GM18517 (cell line): ENCODE measurements at regions not wholly inside any gene's neighbourhood (a gene's known extent, or its start where the extent isn't known, plus 50 kb on each side); places are given as distances from the start of the nearest gene placed in this dataset.
"Not testable (repeated sequence)": the region's sequence is repeated elsewhere in the genome, so short reads cannot be mapped to it uniquely, and the experiment has no call there.

Experiments used
- ATAC-seq: cut with Tn5 transposase; IDR thresholded peaks from one replicate; pipeline ENCODE4 v1.9.1; 2021; ENCODE audit warnings: mild to moderate bottlenecking, moderate library complexity; ENCODE audit not compliant: unreplicated experiment

DNA sequence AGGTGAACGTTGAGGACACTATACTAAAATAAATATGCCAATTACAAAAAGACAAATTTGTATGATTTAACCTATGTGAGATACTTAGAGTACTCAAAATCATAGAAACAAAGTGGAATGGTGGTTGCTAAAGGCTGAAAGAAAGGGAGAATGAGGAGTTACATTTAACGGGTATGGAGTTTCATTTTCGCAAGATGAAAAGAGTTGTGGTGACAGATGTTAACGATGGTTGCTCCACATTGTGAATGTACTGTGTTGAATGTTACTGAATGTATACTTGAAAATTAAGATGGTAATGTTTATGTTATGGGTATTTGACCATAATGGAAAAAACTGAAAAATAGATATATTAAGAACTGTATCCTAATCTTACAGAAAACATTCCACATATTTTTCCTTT, 51.3 kb upstream of the MOCS2 start:
- no peak for ATAC-seq

DNA sequence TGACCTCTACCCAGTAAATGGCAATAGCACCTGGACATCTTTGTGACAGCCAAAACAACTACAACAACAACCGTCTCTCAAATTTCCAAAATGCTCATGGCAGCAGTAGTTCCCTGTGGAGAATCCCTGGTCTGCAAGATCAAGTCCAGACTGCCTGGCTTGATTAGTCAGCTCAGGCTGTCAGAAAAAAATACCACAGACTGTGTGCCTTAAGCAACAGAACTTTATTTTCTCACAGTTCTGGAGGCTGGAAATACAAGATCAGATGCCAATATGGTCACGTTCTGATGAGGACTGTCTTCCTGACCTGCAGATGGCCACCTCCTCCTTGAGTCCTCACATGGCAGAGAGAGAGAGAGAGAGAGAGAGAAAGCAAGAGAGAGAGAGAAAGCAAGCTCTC, 52.3 kb upstream of the MOCS2 start:
- no peak for ATAC-seq

DNA sequence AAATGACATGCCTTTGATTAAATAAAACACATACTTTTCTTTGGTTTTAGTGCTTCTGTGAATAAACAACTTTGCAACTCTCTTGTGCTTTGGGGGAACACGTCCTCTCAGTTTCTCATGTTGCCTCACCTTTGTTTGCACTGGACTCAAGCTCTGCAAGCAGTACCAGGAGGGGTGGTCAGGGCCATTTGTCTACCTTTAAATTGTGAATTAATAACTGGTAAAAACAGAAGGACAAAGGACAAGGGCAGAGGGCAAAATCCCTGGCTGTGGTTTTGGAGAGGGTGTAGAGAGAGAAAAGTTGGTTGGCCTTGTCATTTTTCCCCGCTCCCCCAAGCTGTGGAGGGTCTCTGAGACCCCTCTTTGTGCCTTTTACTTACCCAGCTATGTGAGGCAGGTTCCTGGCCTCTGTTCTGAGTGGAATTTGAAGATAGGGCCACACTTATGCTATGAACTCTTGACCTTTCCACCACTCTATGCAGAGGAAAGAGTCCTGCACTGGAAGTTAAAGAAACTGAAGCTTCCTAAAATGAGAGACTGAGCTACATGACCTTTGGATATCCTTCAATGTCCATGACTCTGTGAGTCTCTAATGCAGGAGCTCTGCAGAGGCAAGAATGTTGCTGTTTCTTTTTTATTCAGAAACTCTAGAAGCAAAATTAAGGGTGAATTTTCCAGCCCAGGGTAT, 55.1 kb upstream of the MOCS2 start:
- no peak for ATAC-seq

DNA sequence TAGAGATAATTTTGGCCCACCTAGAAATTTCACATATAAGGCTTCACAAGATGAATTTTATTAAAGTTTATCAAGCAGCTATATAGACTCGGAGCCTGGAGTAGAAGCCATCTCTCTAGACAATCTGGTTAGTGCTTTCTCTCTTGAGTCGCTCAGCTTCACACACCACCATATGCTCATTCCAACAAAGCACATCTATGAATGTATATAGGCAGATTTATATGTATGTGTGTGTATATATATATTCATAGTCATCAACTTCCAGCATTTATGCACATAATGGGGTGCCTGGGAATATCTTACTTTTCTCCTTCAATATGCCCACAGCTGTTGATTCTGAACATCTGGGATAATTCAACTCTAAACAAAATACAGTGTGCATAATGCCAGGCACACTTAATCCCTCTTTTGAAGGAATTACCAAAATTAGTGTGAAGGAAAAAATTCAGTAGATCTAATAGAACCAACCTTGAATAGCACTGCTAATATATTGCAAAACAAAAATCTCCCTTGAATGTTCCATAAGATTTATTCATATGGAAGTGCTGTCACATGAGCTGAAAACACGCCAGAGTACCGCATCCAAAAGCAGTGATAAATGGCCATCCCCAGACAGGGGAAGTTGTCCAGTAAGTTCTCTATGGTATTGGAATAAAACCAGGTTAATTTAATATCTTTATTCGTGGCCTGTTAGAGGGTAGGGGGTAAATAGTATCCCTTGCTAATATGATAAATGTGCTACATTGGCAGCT, 56.0 kb upstream of the MOCS2 start:
- no peak for ATAC-seq

DNA sequence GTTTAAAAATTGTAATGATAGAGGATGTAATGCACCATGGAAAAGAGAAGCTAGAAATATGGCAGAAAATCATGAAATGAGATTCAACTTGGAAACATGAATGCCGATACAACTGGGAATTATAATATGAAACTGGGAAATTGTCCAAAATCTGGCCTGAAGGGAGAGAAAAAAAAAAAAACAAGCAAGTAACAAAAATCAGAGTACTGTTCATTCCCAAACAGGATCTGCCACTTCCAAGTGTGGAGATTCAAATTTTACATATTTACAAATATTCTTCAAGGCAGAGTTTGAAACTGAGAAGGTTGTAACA, 56.6 kb upstream of the MOCS2 start:
- ATAC-seq = no peak

DNA sequence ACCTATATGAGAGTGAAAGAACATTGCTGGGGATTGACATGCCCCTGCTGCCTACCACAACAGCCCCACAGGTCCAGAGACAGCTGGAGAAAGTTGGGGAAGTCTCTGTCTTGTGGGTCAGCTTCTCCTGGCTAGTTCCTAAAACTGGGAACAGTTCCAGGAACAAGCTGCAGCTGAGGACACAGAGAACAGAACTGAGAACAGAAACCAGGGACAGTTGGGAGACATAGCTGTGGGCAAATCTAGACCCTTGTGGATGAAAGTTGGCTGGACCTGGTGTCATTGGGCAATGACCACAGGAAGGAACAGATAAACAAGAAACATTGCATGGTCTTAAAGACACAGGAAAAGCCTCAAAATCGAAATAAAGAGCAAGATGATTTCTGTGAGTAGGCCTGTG, 58.3 kb upstream of the MOCS2 start:
- ATAC-seq = no peak

DNA sequence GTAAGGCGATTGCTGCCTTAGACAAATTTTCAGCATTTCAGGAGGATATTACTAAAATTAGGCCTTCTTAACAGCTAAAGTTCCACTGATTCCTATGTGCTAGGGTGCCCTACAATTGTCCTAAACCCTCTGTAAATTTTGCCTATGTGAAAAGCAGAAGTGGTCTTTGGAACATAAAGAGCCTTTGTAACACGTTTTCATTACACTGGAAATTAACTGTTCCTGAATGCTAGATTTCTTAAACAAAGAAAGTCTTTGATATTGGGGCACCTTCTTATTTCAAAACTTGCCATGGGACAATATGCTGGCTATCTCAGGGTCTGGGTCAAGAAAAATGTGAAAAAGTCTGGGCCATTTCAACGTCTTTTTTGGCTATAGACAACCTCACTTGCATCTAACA, 60.4 kb upstream of the MOCS2 start:
- ATAC-seq = no peak

DNA sequence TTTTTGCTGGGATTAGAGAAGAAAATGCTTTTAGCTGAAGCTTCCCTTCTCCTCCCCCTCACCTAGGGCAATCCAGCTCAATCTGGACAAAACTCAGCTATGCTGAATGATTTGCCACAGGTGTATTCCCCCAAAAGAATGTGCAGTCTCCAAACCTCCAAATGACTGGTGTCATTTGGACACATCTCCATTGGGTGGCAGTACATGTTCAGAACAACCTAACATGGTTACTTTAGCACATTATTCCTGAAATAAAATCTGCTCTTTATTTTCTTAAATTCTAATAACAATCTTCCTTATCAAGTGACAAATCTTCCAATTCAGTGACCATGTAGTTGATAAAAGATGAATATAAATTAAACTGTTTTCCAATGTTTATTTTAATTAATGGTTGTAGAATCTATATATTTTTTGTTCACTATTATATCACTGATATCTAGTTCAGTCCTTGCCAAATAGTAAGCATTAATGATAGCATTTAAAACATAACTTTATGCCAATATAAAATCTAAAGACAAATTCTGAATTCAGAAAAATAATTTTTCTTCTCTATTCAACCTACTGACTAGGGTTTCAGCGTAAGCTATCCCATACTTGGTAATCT, 61.3 kb upstream of the MOCS2 start:
- no peak for ATAC-seq

DNA sequence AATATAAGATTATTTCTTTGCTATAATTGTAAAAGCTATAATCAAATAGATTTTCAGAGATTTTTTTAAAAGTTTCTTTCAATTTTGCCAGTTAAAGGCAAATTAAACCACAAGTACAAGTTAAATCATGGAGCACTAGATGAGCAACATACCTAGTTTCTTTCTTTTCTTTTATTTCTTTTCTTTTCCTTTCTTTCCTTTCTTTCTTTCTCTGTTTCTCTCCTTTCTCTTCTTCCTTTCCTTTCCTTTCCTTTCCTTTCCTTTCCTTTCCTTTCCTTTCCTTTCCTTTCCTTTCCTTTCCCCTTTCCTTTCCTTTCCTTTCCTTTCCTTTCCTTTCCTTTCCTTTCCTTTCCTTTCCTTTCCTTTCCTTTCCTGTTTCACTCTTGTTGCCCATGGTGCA, 62.5 kb upstream of the MOCS2 start:
- not testable (repeated sequence) for ATAC-seq

DNA sequence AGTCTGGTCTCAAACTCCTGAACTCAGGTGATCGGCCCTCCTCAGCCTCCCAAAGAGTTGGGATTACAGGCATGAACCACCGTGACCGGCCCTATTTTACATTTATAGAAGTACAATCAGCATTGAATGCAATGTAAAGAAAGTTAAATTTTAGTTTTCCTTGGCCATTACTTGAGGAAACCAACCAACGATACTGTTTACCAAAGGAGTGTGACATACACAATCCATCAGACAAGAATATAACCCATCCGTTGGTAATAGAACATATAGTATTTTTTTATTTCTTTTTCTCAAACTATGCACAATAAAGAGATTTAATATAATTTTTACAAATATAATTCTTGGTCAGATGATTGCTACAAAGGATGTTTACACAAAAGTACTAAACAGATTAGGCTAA, 63.1 kb upstream of the MOCS2 start:
- ATAC-seq = no peak

DNA sequence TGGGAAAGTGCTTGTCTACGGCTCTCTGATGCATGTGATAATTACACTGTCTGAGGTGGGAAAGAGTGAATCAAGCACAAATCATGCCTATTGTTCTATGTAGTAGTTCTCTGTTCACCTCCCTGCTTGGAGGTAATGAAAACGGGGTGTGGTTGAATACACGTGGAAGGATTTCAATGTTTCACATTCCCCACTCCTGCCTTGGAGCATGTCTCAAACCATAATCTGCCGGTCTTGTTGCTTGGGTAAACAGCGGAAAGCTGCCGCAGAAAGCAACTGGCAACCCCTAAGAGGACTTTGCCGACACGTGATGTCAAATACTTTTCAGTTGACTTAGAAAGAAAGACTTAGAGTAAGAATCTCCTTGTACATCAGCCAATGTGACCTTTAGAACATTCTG, 63.5 kb upstream of the MOCS2 start:
- no peak for ATAC-seq

DNA sequence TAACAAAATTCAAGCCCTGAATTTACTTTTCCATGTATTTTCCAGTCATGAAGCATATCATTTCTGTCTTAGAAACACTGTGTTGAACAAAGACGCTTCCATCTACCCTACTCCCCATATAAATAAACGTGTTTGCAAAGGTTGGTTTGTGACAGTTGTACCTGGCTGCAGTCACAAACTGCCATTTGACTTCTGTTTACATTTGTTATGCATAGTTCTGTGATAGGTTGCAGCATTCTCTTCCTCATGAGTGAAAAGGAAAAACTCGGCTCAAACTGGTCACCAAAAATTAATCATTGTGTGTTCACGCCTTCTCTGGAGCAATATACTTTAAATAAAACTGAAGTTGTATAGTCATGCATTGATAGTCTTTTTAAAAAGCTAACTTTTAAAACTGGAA, 69.3 kb upstream of the MOCS2 start:
- no peak for ATAC-seq

DNA sequence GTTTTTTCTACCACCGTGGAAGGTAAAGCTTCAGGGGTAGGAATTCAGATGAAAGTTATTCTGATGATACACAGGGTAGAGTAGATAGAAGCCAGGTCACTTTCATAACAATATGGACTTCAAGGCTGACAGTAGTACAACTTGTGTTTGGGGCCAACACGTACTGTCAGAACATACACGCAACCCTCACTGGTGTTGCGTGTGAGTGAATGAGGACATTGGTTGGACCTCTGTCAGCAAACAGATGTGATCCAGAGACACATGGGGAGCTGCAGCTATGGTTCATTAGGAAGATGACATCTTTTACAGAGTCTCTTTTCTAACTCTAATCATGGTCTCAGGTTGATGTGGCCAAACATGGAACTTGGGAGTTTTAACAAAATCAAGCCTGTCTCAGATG, 70.1 kb upstream of the MOCS2 start:
- ATAC-seq = no peak

DNA sequence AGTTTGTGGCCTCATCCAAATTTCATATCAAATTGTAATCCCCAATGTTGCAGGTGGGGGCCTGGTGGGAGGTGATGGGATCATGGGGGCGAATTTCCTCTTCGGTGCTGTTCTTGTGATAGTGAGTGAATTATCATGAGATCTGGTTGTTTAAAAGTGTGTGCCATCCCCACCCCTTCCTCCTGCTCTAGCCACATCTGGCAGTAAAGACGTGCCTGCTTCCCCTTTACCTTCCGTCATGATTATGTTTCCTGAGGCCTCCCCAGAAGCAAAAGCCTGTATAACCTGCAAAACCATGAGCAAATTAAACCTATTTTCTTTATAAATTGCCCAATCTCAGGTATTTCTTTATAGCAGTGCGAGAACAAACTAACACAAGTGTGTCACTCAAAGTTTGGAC, 71.0 kb upstream of the MOCS2 start:
- no peak for ATAC-seq

DNA sequence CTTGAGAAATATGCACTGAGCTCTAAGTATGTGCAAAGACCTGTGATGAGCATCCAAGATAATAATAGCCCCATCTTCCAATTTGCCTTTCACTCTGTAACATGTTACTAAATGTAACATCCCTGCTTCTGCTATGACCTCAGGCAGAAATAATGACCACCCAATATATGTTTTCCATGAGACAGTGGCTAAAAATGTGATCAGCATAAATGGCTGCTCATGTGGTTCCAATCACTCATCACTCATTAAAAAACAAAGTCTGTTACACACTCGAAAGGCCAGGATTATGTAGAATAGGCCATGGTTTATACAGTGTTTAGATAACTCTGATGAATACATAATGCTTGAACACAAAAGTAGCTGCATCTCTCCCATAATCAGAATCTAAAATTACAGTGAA, 71.4 kb upstream of the MOCS2 start:
- ATAC-seq = no peak

DNA sequence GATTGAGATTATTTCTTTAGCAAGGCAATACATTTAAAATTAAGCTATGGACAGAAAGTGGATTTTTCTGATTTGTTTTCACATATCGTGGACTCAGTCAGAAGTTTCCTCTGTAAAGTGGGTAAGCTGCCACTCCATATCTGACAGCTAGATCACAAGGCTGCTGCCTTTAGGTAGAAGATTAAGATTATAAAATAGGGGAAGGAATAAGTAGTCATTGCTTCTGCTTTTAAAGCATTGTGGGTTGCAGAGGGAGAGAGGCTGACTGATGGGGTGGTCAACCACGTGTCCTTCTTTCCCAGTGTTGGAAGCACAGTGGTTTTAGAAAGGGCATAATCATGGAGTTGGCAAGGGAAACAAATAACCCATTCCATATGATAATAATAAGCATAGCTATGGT, 74.3 kb upstream of the MOCS2 start:
- ATAC-seq = no peak

DNA sequence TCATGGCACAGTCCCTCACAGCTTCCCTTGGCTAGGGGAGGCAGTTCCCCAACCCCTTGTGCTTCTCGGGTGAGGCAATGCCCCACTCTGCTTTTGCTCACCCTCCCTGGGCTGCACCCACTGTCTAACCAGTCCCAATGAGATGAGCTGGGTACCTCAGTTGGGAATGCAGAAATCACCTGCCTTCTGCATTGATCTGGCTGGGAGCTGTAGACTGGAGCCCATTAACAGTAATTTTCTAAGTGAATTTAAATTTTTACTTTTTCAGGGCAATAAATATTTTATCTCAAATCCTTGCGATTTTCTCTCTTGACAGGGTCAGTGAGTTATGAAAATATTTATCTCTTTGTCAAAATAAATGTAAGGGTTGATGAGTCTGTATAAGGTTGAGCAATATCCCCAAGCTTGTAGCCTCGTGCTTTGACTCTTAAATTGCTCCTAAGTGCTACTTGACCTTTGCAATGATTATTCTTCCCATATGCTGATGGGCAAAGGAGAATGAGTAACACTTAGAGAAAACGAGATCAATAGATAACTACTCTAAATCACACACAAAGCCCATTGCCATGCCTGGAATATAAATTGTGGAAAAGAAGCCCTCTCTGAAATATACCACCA, 82.1 kb upstream of the MOCS2 start:
- ATAC-seq = no peak

DNA sequence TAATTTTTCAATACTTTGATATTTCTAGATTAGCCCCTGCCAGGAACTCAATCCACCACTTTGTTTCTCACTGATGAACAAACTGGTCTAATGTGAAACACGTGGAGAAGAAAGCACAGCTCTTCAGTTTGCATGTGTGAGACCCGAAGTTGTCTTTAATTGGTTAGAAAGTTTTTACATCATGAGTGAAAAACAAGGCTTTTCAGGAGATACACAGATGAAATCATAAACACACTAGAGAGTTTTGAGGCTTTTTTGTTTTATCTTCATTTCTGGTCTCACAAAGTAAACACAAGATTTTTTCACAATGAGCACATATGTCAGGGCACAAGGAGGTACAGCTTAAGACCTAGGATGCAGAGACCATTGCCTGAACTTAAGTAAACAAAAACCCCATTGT, 84.5 kb upstream of the MOCS2 start:
- ATAC-seq = no peak

DNA sequence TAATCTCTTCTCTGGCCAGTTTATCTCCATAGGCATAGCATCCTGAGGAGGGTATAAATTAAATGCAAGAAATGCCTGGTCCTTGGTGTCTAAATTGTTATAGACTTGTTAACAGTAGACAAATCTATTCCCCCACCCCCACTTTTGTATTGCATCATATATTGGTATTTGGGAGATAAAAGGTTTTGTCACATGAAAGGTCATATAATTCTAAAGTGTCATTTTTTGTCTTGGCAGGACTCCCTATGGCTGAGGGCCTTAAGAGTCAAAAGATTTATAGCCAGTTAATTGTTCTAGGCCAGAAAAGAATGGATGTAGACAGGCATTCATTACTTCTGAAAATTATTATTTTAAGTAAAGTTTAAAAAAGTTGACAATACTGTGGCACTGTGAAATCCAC, 90.3 kb upstream of the MOCS2 start:
- ATAC-seq = no peak

DNA sequence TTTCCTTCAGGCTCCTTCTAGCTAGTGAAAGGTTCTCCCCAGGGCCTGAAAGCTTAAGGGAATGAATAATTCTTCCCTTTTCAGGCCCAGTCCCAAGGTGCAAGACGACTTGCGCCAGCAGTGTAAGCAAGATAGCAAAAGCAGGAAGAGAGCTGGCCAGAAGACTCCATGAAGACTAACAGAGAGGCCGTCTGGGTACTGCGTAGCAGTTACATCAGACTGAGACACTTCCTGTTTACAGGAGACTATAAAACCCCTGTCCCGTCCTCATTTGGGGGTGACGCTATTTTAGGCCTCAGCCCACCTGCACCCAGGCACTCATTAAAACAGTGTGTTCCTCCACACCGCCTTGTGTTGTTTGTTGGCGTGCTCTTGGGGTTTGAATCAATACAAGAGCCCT, 90.7 kb upstream of the MOCS2 start:
- no peak for ATAC-seq

DNA sequence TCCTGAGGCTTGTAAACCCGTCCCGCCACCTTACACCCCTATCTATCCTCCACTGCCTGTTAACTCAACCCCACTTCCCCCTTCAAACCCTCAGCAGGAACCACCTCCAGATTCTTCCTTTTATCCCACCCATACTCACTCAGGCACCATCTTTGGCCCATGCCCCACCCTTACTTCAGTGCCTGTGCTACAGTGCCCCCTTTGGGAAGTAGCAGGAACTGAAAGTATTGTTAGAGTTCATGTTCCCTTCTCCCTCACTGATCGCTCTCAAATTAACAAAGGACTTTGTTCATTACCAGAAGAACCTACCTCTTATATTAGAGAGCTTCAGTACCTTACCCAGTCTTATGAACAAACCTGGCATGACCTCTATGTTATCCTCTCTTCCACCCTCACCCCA, 92.2 kb upstream of the MOCS2 start:
- no peak for ATAC-seq

DNA sequence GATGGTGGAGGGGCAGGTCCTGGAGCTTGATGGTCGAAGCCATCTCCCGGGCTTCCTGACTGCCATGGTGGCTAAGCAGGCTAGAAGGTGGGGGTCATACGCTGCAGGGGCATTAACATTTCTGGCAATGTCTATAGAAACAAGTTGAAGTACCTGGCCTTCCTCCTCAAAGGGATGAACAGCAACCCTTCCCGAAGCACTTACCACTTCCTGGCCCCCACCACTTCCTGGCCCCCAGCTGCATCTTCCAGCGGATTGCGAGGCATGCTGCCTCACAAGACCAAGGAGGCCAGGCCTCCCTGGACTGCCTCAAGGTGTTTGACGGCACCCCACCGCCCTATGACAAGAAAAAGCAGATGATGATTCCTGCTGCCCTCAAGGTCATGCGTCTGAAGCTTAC, 97.0 kb upstream of the MOCS2 start:
- no peak for ATAC-seq
